GM12892 (cell line): ENCODE measurements at regions not wholly inside any gene's neighbourhood (a gene's known extent, or its start where the extent isn't known, plus 50 kb on each side); places are given as distances from the start of the nearest gene placed in this dataset.

ENCODE experiments used
- DNase-seq: peaks from one replicate; pipeline ENCODE4 v3.0.0; 2011; ENCODE audit not compliant: insufficient read length
- FAIRE-seq: peaks from 2 replicates; lab custom pipeline; 2011; peaks lifted over from hg19 to GRCh38; lab: Jason Lieb, UNC
- POLR2A ChIP-seq: IDR thresholded peaks from 2 replicates; pipeline ENCODE4 v1.6.1; 2011; ENCODE audit warnings: low read depth, low read length, control low read depth
- POLR2AphosphoS5 ChIP-seq: IDR thresholded peaks from 2 replicates; pipeline ENCODE4 v1.6.1; 2011; ENCODE audit warnings: low read depth, low read length, control low read depth
- TAF1 ChIP-seq: IDR thresholded peaks from 2 replicates; pipeline ENCODE4 v1.6.1; 2011; ENCODE audit warnings: low read depth, mild to moderate bottlenecking, control low read depth, low read length, borderline replicate concordance

GRCh38 chr15:59845942-59846499, 156.9 kb upstream of the BNIP2 start:
- FAIRE-seq, result no peak

GRCh38 chr15:59843609-59844008, 154.5 kb upstream of the BNIP2 start:
- DNase-seq (no peak), FAIRE-seq (no peak)
- TF ChIP-seq POLR2AphosphoS5, result no peak

More at GRCh38 chr15:59845942-59846499, 156.9 kb upstream of the BNIP2 start:
- TF ChIP-seq POLR2AphosphoS5 (no peak), TAF1 (no peak)
- DNase-seq, result no peak

- no peak for FAIRE-seq
- DNase-seq, result no peak
- no peak for TF ChIP-seq POLR2AphosphoS5
- TF ChIP-seq POLR2A, result no peak
- TF ChIP-seq TAF1, result no peak
These were observed 151.9 kb upstream of the BNIP2 start for GRCh38 chr15:59841036-59841435.

- no peak for DNase-seq
- FAIRE-seq, result no peak
- TF ChIP-seq POLR2A (no peak), TAF1 (no peak), POLR2AphosphoS5 (no peak)
These were observed 150.8 kb upstream of the BNIP2 start for GRCh38 chr15:59839906-59840305.

- TF ChIP-seq TAF1 (no peak), POLR2A (no peak), POLR2AphosphoS5 (no peak)
- FAIRE-seq (no peak), DNase-seq (no peak)
These were observed 149.8 kb upstream of the BNIP2 start for GRCh38 chr15:59838900-59839299.

- DNase-seq (no peak), FAIRE-seq (no peak)
- TF ChIP-seq POLR2A (no peak), TAF1 (no peak), POLR2AphosphoS5 (no peak)
These were observed 146.7 kb upstream of the BNIP2 start for GRCh38 chr15:59835776-59836175.

- TF ChIP-seq POLR2A (no peak), TAF1 (no peak)
- no peak for FAIRE-seq
- no peak for DNase-seq
These were observed 145.4 kb upstream of the BNIP2 start for GRCh38 chr15:59834528-59834927.

GRCh38 chr15:59833366-59833765, 144.2 kb upstream of the BNIP2 start:
- TF ChIP-seq TAF1 (no peak), POLR2A (no peak), POLR2AphosphoS5 (no peak)
- no peak for DNase-seq

GRCh38 chr15:59830873-59831272, 141.8 kb upstream of the BNIP2 start:
- no peak for FAIRE-seq
- TF ChIP-seq TAF1 (no peak), POLR2A (no peak), POLR2AphosphoS5 (no peak)
- no peak for DNase-seq

More at GRCh38 chr15:59833366-59833765, 144.2 kb upstream of the BNIP2 start:
- no peak for FAIRE-seq

- TF ChIP-seq POLR2AphosphoS5 (no peak), POLR2A (no peak), TAF1 (no peak)
- FAIRE-seq (no peak), DNase-seq (no peak)
These were observed 141.0 kb upstream of the BNIP2 start for GRCh38 chr15:59830098-59830497.

GRCh38 chr15:59828861-59829260, 139.7 kb upstream of the BNIP2 start:
- DNase-seq (no peak), FAIRE-seq (no peak)
- TF ChIP-seq POLR2AphosphoS5, result no peak
- TF ChIP-seq POLR2A, result no peak
- TF ChIP-seq TAF1, result no peak

GRCh38 chr15:59828263-59828662, 139.1 kb upstream of the BNIP2 start:
- no peak for FAIRE-seq
- no peak for TF ChIP-seq POLR2AphosphoS5
- no peak for TF ChIP-seq TAF1
- TF ChIP-seq POLR2A, result no peak

GRCh38 chr15:59825901-59826300, 136.8 kb upstream of the BNIP2 start:
- FAIRE-seq, result no peak
- DNase-seq, result no peak
- TF ChIP-seq TAF1 (no peak), POLR2A (no peak), POLR2AphosphoS5 (no peak)

More at GRCh38 chr15:59828263-59828662, 139.1 kb upstream of the BNIP2 start:
- no peak for DNase-seq
